Liver (tissue), 8 donors: ENCODE measurements at regions not wholly inside any gene's neighbourhood (a gene's known extent, or its start where the extent isn't known, plus 50 kb on each side); places are given as distances from the start of the nearest gene placed in this dataset.

Experiments
- DNase-seq: peaks from one replicate; pipeline ENCODE4 v3.0.0-alpha.2; 2017; ENCODE audit warnings: low spot score
- H3K27ac ChIP-seq, 2 donors: one replicate each; pipeline ENCODE4 v1.7.0; 2013; ENCODE audit warnings: inconsistent platforms in 2 of 2, low read length in 2 of 2, control low read depth in 1 of 2, low read depth in 1 of 2, mild to moderate bottlenecking in 1 of 2
- H3K27me3 ChIP-seq, 4 donors: one replicate each; pipeline versions ENCODE4 v1.6.1 to v1.7.0; 2013; ENCODE audit warnings: low read length in 3 of 4, inconsistent platforms in 1 of 4, mild to moderate bottlenecking in 1 of 4, moderate library complexity in 1 of 4; ENCODE audit not compliant: control insufficient read depth in 4 of 4, insufficient read depth in 4 of 4
- H3K36me3 ChIP-seq, 4 donors: one replicate each; pipeline versions ENCODE4 v1.6.1 to v1.7.0; 2013; ENCODE audit warnings: low read length in 3 of 4, mild to moderate bottlenecking in 3 of 4, low read depth in 1 of 4, moderate library complexity in 1 of 4; ENCODE audit not compliant: control insufficient read depth in 4 of 4, insufficient read depth in 3 of 4
- H3K4me1 ChIP-seq, 4 donors: one replicate each; pipeline versions ENCODE4 v1.6.1 to v1.7.0; 2013; ENCODE audit warnings: low read length in 3 of 4, mild to moderate bottlenecking in 3 of 4, moderate library complexity in 1 of 4; ENCODE audit not compliant: control insufficient read depth in 4 of 4, insufficient read depth in 4 of 4
- H3K4me3 ChIP-seq, 3 donors: one replicate each; pipeline versions ENCODE4 v1.6.1 to v1.7.0; 2013; ENCODE audit warnings: low read length in 3 of 3, control low read depth in 1 of 3, low read depth in 1 of 3, mild to moderate bottlenecking in 1 of 3
- H3K9ac ChIP-seq, 2 donors: one replicate each; pipeline ENCODE4 v1.7.0; 2013; ENCODE audit warnings: low read length in 2 of 2, mild to moderate bottlenecking in 2 of 2, moderate library complexity in 2 of 2, control low read depth in 1 of 2, low read depth in 1 of 2
- H3K9me3 ChIP-seq, 4 donors: one replicate each; pipeline versions ENCODE4 v1.6.1 to v1.7.0; 2013; ENCODE audit warnings: low read length in 3 of 4; ENCODE audit not compliant: control insufficient read depth in 4 of 4
- EGR1 ChIP-seq, 2 donors: IDR thresholded peaks; 2 replicates each; pipeline ENCODE4 v1.6.1; 2016 to 2018; ENCODE audit warnings: antibody characterized with exemption in 2 of 2, low read depth in 2 of 2
- FOXA1 ChIP-seq: IDR thresholded peaks from 2 replicates; pipeline ENCODE4 v1.6.1; 2016; ENCODE audit warnings: antibody characterized with exemption
- FOXA2 ChIP-seq: IDR thresholded peaks from 2 replicates; pipeline ENCODE4 v1.6.1; 2016; ENCODE audit warnings: antibody characterized with exemption
- GABPA ChIP-seq, 2 donors: IDR thresholded peaks in 1 of 2; conservative IDR thresholded peaks in 1 of 2; 2 replicates each; pipeline ENCODE4 v1.6.1; 2016; ENCODE audit warnings: antibody characterized with exemption in 2 of 2, mild to moderate bottlenecking in 1 of 2, moderate library complexity in 1 of 2
- HNF4A ChIP-seq, 2 donors: conservative IDR thresholded peaks; 2 replicates each; pipeline ENCODE4 v1.6.1; 2016; ENCODE audit warnings: antibody characterized with exemption in 2 of 2, mild to moderate bottlenecking in 2 of 2
- JUND ChIP-seq, 2 donors: IDR thresholded peaks; 2 replicates each; pipeline ENCODE4 v1.6.1; 2016; ENCODE audit warnings: antibody characterized with exemption in 2 of 2
- SP1 ChIP-seq: IDR thresholded peaks from 2 replicates; pipeline ENCODE4 v1.6.1; 2018; ENCODE audit warnings: antibody characterized with exemption, mild to moderate bottlenecking
- TAF1 ChIP-seq: conservative IDR thresholded peaks from 2 replicates; pipeline ENCODE4 v1.6.1; 2016; ENCODE audit warnings: antibody characterized with exemption, mild to moderate bottlenecking
- YY1 ChIP-seq: IDR thresholded peaks from 2 replicates; pipeline ENCODE4 v1.6.1; 2016; ENCODE audit warnings: antibody characterized with exemption, mild to moderate bottlenecking
- WGBS: extraction: QIAGEN DNeasy Blood & Tissue Kit; methylation state at CpG from one replicate; pipeline ENCODE4 v1.1.7; 2013; 5-methylcytosine and 5-hydroxymethylcytosine counted together
- TF ChIP-seq, protein P1 (sequence below): IDR thresholded peaks from 2 replicates; pipeline ENCODE4 v1.6.1; 2016; ENCODE audit warnings: antibody characterized with exemption
- TF ChIP-seq, protein P2 (sequence below): IDR thresholded peaks from 2 replicates; pipeline ENCODE4 v1.6.1; 2016; ENCODE audit warnings: antibody characterized with exemption
- TF ChIP-seq, protein P3 (sequence below): IDR thresholded peaks from 2 replicates; pipeline ENCODE4 v1.6.1; 2016; ENCODE audit warnings: antibody characterized with exemption
- TF ChIP-seq, protein P4 (sequence below): IDR thresholded peaks from 2 replicates; pipeline ENCODE4 v1.6.1; 2016; ENCODE audit warnings: antibody characterized with exemption, mild to moderate bottlenecking
- TF ChIP-seq, protein P5 (sequence below): fragments of 150-350 bp; IDR thresholded peaks from 2 replicates; pipeline ENCODE4 v1.5.1; 2017; ENCODE audit warnings: improper control_type of control experiment, low read depth, low read length; ENCODE audit not compliant: missing input control
- donor health status: healthy.
- donor health status: healthy.
- donor health status: healthy.
- donor health status: healthy.
- donor health status: healthy.

DNA sequence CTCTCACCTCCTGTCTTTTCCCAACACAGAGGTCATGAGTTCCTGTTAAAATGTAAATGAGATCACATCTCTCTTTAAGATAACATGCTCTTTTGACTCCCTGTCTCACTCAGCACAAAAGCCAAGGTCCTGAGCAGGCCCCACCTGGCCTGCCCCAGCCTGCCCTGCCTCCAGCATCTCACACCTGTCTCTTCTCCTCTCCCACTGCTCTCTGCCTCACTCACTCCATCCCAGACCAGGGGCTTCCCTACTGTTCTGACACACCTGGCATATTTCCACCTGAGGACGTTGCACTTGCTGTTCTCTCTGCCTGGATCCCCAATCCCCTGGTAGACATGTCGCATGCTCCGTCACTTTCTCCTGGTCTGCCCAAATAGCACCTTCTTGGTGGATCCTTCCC is 285.0 kb upstream of the ZMIZ1 start:
- Histone ChIP-seq H3K27ac (no peak overlapping the region), H3K36me3 (no peaks in the 10 kb centered on the region), H3K4me1 (peaks cover 0 to 11% (median 5%) of the 10 kb centered on the region in 4 donors), H3K9me3 (no peaks in the 10 kb centered on the region), H3K4me3 (no peak overlapping the region), H3K9ac (no peak overlapping the region), H3K27me3 (no peaks in the 10 kb centered on the region)
- no peak for DNase-seq
- TF ChIP-seq, protein P1, sequence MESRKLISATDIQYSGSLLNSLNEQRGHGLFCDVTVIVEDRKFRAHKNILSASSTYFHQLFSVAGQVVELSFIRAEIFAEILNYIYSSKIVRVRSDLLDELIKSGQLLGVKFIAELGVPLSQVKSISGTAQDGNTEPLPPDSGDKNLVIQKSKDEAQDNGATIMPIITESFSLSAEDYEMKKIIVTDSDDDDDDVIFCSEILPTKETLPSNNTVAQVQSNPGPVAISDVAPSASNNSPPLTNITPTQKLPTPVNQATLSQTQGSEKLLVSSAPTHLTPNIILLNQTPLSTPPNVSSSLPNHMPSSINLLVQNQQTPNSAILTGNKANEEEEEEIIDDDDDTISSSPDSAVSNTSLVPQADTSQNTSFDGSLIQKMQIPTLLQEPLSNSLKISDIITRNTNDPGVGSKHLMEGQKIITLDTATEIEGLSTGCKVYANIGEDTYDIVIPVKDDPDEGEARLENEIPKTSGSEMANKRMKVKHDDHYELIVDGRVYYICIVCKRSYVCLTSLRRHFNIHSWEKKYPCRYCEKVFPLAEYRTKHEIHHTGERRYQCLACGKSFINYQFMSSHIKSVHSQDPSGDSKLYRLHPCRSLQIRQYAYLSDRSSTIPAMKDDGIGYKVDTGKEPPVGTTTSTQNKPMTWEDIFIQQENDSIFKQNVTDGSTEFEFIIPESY = no peak
- TF ChIP-seq EGR1 (IDR thresholded peaks at IDR 0.05; ENCODE audit: low read depth in 2 of 2) (no peak), JUND (IDR thresholded peaks at IDR 0.05) (no peak), SP1 (no peak), FOXA1 (no peak), YY1 (no peak), HNF4A (conservative IDR thresholded peaks at IDR 0.05) (no peak), GABPA (IDR thresholded peaks at IDR 0.05 in 1 of 2, conservative IDR thresholded peaks at IDR 0.05 in 1 of 2) (no peak), TAF1 (no peak)
- TF ChIP-seq, protein P2, sequence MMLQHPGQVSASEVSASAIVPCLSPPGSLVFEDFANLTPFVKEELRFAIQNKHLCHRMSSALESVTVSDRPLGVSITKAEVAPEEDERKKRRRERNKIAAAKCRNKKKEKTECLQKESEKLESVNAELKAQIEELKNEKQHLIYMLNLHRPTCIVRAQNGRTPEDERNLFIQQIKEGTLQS = no peak
- WGBS = 95% methylated on average over 3 of the region's 3 CpGs

DNA sequence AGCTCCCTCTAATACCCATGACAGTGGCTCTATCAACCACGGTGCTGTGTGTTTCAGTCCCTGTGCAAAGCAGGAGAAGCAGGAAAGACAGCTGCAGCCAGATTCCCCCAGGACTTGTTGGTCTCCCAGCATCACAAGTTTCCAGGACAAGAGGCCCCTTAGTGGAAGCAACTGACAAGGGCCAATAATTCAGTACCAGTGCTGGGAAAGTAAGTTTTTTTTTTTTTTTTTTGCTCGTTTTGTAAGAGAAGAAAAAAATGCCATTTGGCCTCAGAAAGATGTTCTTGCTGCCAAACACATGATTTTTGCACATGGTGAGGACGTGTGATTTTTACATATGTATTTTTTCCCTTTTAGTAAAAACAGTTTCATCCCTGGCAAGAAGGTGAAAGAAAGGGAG is 284.2 kb upstream of the ZMIZ1 start:
- H3K4me3 ChIP-seq = no peak overlapping the region
- H3K27me3 ChIP-seq = no peaks in the 10 kb centered on the region
- TF ChIP-seq, protein P1 = no peak
- TF ChIP-seq, protein P3, sequence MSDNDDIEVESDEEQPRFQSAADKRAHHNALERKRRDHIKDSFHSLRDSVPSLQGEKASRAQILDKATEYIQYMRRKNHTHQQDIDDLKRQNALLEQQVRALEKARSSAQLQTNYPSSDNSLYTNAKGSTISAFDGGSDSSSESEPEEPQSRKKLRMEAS = no peak
- TF ChIP-seq, protein P4, sequence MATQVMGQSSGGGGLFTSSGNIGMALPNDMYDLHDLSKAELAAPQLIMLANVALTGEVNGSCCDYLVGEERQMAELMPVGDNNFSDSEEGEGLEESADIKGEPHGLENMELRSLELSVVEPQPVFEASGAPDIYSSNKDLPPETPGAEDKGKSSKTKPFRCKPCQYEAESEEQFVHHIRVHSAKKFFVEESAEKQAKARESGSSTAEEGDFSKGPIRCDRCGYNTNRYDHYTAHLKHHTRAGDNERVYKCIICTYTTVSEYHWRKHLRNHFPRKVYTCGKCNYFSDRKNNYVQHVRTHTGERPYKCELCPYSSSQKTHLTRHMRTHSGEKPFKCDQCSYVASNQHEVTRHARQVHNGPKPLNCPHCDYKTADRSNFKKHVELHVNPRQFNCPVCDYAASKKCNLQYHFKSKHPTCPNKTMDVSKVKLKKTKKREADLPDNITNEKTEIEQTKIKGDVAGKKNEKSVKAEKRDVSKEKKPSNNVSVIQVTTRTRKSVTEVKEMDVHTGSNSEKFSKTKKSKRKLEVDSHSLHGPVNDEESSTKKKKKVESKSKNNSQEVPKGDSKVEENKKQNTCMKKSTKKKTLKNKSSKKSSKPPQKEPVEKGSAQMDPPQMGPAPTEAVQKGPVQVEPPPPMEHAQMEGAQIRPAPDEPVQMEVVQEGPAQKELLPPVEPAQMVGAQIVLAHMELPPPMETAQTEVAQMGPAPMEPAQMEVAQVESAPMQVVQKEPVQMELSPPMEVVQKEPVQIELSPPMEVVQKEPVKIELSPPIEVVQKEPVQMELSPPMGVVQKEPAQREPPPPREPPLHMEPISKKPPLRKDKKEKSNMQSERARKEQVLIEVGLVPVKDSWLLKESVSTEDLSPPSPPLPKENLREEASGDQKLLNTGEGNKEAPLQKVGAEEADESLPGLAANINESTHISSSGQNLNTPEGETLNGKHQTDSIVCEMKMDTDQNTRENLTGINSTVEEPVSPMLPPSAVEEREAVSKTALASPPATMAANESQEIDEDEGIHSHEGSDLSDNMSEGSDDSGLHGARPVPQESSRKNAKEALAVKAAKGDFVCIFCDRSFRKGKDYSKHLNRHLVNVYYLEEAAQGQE = no peak
- TF ChIP-seq, protein P5, sequence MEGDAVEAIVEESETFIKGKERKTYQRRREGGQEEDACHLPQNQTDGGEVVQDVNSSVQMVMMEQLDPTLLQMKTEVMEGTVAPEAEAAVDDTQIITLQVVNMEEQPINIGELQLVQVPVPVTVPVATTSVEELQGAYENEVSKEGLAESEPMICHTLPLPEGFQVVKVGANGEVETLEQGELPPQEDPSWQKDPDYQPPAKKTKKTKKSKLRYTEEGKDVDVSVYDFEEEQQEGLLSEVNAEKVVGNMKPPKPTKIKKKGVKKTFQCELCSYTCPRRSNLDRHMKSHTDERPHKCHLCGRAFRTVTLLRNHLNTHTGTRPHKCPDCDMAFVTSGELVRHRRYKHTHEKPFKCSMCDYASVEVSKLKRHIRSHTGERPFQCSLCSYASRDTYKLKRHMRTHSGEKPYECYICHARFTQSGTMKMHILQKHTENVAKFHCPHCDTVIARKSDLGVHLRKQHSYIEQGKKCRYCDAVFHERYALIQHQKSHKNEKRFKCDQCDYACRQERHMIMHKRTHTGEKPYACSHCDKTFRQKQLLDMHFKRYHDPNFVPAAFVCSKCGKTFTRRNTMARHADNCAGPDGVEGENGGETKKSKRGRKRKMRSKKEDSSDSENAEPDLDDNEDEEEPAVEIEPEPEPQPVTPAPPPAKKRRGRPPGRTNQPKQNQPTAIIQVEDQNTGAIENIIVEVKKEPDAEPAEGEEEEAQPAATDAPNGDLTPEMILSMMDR = no peak
- TF ChIP-seq TAF1 = no peak
- no peak for TF ChIP-seq FOXA1
- TF ChIP-seq FOXA2 = no peak
- 68% methylated on average over 3 of the region's 3 CpGs for WGBS
- H3K9ac ChIP-seq = no peak overlapping the region
- no peak for DNase-seq
- peaks cover 0 to 3% (median 0%) of the 10 kb centered on the region in 4 donors for H3K4me1 ChIP-seq
- H3K27ac ChIP-seq = no peak overlapping the region
- no peaks in the 10 kb centered on the region for H3K36me3 ChIP-seq
- no peaks in the 10 kb centered on the region for H3K9me3 ChIP-seq
